HG03571 (cell line): ENCODE measurements at regions not wholly inside any gene's neighbourhood (a gene's known extent, or its start where the extent isn't known, plus 50 kb on each side); places are given as distances from the start of the nearest gene placed in this dataset.

Source experiments
- ATAC-seq: cut with Tn5 transposase; IDR thresholded peaks from one replicate; pipeline ENCODE4 v1.9.1; 2021; ENCODE audit not compliant: unreplicated experiment

DNA sequence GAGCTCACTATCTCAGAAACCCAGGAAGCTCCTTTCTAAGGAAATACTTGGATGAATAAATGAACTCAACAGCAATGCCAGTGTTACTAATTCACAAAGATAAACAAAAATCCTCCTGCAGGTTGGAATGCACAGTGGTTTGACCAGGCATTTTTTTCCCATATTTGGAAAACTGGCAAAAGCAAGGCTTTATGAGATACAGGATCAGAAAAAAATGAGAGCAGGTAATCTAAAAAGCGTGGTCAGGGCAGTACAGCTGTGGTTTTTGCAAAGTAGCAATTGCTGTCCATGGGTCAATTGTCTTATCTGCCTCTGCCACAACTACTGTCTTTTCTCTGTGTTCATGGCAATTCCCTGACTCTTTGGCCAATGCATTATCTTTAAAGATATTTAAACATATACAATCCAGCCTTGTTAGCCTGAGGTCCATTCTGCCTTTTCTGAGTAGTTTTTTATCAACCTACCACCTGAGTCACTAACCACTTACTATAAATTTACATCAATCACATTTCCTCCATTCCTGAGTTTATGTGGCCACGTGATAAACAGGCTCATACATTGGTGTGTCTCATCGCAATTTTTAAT, 564.5 kb upstream of the IGFBP3 start:
- ATAC-seq: no peak

DNA sequence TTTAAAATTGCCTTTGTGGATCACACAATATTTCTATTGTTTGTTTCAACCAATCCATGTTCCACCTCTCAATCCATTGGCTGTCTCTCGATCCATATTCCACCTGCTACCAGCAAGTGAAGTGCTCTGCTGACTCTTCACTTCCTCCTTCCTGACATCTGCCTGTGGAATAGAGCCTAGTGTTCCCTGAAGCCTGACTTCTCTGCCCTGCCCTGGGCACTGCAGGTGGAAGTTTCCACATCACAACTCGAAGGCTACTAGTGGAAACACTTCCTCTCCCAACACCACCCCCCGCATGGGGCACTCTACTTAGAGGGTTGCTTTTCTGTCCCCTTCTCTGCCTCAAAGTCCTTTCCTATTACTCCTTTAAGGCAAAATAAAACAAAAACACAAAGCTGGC, 563.8 kb upstream of the IGFBP3 start:
- ATAC-seq: no peak

DNA sequence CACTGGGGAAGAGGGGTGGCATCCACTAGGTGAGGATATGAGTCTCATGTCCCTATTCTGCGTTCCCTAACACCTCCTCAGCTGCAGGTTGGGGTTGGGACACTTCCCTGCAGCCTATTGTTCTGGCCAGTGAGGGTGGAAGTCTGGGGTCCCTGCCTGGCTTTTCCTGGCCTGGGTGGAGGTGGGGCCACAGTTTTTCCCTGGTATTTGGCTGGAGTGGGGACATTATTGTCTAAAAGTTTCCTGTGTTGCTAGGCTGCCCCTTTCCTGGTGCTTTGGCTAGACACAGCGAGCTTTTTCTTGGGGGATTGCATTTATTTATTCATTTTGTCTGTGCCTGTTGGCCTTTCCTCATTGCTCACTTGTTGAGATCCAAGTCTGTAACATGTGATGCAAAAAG, 559.5 kb upstream of the IGFBP3 start:
- ATAC-seq: no peak

DNA sequence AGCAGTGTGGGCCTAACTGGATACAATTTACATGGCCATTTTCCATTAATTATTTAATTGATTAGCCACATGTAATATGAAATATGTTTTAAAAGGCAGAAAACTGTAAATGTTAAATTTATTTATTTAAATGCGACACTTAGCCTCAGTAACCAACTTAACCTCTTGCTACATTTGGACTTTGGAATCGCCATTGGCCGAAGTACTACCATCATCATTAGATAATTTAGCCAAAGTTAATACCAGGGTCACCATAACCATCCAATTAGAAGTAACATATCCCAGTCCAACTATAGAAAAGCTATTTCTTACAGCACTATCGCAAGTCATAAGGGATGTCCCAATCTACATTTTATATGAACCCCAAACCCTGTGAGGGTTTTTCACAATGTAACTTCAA, 558.6 kb upstream of the IGFBP3 start:
- ATAC-seq: no peak

DNA sequence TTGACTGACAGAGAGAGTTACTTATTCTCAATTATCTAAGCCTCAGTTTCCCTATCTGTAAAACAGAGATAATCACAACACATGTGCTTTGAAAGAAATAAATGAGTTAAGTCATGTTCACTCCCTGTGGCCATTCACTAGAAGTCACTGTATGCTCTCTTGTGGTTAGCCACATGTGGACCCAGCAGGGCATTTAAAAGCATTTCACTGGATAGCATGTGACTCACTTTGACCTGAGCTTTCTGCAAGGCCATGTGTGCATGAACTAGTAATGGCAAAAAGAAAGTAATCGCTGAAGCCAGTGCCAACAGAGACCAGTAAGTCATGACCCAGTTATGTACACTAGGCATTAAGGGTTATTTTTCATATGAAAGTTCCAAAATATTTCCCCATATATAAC, 557.0 kb upstream of the IGFBP3 start:
- ATAC-seq: no peak

DNA sequence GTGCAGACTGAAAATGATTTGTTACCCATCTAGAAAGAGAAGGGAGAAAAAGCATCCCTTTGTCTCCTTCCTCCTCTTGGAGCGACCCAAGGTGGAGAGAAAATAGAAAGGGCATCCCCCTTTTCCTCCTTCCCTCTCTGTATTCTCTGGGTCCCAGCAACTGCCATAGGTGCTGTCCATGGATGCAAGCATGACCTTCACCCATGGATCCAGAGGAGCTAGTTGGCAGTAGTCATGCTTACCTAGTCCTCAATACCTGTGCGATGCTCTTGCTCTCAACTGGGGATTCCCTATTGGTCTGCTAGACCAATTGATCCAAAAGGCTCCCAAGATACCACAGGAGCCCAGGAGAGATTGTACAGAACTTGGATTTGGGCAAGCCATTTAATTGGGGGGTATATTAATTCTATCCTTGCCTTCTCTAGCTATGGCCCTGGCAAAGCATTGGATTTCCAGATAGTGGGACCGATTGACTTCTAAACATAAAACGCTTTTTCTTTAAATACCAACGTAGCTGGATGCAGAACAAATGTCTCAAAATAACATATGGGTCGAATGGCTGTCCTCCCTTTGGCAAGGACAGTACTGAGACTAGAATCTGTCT, 547.8 kb upstream of the IGFBP3 start:
- ATAC-seq: no peak

DNA sequence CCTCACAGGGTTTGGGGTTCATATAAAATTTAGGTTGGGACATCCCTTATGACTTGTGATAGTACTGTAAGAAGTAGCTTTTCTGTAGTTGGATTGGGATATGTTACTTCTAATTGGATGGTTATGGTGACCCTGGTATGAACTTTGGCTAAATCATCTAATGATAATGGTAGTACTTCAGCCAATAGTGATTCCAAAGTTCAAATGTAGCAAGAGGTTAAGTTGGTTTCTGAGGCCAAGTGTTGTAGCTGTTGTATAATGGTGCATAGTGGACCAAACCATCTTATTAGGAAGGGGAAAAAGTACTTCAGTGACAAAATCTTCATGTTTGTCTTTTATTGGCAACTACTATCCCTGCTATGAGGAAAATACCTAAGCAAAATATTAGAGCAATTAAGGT, 542.1 kb upstream of the IGFBP3 start:
- no peak for ATAC-seq

DNA sequence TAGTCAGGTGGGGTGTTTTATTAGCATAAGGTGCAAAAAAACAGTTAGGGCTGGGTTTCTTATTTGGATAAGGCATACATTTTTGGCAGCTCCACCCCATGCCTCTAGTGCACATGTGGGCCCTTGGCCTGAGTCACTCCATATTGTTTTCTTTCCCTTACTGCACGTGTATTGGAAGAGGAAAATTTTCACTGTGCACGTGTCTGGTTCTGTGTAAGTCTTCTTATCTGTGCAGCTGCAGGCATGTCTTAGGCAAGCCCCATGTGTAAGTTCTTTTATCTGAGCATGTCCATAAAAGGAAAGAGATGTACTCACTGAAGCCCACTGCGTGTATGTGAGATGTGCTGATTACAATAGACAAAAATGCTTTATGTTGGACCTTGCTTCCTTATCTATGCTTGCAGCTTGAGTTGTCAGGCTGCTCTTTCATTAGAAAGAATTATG, 540.3 kb upstream of the IGFBP3 start:
- no peak for ATAC-seq

DNA sequence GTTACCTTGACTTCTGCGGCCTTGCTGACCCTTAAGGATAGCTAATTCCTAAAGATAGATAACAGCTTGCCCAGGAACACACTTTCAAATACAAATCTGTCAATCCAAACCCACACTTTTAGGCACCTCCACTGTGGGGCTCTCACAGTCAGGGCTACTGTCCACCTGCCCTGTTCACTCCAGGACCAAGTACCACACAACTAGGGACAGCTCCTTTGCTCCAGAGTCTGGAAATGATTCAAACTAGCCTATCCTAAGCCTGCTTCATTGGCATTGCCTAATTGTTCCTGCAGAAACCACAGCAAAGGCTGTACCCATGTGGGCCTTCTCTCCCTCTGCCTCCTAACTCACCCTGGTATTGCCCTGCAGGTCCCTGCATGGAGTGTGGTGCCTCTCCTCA, 538.9 kb upstream of the IGFBP3 start:
- ATAC-seq: no peak

DNA sequence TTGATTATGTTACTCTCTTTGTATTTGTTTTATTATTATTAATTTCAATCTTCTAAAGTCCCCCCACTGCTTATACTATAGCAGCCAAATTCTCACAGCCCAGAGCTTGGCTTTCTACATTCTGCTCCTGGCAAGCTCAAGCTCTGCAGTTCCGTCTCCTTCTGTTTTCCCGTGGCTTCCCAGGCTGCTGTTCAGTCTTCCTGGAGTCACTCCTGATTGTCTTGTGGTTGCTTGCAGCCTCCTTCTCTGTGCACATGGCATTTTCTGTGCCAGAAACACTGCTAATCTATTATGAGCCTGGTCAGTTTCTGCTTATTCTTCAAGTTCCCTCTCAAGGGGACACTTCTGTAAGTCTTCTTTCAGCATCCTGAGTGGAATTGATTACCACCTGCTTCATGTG, 533.7 kb upstream of the IGFBP3 start:
- ATAC-seq: no peak

DNA sequence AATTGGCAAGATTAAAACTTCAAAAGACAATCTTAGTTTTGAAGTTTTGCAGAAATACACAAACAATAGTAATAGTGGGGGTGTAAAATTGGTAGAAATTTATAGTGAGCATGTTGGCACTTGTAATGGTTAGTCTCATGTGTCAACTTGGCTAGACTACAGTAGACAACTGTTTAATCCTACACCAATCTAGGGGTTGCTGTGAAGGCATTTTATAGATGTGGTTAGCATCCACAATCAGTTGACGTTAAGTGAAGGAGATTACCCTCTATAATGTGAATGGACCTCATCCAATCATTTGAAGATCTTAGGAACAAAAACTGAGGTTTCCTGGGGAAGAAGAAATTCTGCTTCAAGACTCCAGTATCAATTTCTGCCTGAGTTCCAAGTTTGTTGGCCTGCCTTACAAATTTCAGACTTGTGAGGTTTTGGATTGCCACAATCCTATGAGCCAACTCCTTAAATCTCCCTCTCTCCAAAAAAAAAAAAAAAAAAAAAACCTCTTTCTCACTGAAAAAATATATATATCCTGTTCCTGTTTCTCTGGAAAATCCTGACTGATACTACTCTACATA, 531.6 kb upstream of the IGFBP3 start:
- no peak for ATAC-seq

DNA sequence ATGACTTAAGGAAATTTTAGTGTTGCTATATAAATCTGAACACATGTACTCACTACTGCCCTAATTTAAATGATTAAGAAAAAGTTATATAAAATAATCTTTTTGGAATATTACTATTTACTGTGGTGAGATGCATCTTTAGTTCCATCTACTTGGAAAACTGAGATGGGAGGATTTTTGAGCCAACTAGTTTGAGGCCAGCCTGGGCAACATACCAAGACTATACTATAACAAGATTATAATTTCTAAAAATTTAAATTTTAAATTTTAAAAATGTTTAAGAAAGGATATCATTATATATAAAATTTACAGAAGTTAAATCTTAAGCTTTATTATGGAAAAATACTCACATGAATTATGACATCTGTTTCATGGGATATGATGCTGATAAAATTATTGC, 530.8 kb upstream of the IGFBP3 start:
- ATAC-seq: no peak

DNA sequence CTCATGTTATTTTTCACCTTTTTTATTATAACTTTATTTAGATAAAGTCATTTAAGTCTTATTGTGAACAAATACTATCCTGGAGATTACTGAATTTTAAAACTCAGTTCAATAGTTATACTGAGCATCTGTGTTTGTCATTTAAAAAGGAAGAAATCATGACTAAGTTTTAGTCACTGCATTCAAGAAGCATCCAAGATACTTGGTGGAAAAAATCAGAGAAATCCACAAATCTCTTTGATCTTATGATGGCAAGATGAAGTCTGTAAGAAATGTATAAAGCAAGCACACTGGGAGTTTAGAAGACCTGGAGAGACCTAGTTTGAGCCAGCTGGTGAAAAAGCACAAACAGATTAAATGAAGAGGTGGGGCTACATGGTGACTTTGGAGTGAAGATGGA, 529.8 kb upstream of the IGFBP3 start:
- ATAC-seq: no peak

DNA sequence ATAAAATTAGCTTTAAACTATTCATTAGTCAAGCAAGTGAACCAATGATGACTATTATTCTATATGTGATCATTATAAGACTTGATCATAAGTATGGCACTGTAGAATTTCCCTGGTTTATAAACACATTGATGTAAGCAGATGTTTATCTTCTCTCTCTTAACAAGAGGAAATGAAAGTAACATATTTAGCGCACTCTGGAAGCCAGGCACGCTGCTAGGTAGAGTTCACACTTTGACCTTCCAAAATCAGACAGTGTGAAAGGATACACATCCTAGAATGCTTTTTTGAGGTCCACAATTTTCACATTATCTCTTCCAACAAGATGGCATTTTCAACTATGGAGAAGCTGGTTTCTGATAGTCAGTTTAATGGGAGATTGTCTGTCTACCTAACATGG, 529.4 kb upstream of the IGFBP3 start:
- no peak for ATAC-seq

DNA sequence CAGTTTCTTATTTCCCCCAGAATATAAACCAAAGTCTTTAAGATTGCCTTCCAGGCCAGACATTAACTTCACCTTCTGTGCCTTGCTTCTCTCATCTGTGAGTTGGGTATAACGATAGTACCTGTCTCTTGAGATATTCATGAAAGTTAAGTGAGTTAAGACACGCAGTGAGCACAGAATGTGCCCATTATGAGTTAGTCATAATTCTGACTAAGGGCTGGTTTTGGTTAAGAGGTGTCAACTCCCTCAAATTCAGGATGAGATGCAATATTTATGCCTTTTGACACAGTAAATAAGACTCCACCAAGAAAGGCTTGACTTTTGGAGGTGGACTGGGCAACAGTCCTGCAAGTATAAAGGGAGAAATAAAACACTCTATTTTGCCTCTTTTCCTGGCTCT, 528.7 kb upstream of the IGFBP3 start:
- no peak for ATAC-seq

DNA sequence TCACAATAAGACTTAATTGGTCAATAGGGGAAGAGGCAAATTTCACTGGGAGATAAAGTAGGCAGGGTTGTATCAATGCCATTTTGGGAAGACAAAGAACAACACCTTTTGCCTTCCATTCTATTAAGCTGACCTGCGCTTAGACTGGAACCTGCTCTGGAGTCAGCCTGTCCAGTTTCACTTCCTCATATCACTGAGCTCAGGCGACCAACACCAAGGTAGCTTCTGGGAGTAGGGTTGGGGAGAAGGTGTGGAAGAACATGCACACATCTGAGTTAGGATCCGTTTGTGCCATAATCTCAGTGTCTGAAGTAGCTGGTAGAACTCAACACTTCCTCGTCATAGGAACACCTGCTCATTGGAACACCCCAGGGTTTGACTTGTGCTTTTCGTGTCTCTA, 527.4 kb upstream of the IGFBP3 start:
- ATAC-seq: no peak

DNA sequence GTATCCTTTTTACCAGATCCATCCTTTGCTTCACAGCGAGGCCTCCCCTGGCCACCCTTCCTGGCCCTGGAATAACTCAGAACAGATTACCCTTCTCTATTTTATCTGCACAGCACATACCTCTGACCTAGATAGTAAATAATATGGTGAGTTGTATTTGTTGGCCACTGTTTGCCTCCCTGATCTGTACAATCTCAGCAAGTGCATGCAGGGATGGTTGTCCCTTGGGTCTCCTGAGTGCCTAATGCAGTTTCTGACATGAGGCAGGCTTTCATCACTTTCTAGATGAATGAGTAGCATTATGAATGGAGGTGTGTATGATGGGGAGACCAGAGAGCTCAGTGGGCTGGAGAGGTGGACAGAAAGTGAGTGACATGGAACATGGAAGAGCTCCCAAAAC, 525.1 kb upstream of the IGFBP3 start:
- no peak for ATAC-seq

DNA sequence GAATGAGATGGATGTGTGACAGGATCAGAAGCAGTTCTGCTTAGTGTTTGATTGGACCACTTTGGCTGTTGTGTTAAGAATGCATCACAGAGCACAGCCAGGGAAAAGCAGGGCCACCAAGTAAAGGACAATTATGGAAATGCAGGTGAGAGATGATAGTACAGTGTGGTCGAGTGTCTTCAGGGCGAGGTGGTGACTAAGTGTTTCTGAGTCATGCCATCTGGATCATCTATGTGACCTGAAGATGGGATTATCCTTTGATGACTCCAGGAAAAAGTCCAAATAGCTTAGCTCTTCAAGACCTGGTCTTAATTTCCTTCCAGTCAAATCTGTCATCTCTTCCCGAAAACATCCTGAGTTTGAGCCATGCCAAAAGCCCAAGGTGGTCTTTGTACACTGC, 523.2 kb upstream of the IGFBP3 start:
- no peak for ATAC-seq

DNA sequence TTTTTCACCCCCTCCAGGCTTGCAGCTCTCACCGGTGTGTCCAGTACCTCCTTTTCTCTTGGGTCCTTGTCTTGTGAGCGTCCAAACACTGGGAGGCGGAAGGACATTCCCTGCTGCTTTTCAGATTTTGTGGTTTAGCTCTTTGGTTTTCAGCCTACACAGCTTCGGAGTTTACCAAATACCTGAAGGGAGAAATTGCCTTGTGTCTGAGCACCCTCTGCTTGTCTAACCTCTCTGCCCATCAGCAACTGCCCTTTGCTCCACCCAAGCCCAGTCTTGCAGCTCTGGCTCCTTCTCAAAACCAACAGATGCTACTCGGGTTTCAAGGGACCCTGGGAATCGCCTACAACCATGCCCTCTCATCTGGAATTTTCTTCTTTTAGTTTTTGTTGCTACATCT, 519.1 kb upstream of the IGFBP3 start:
- ATAC-seq: no peak

DNA sequence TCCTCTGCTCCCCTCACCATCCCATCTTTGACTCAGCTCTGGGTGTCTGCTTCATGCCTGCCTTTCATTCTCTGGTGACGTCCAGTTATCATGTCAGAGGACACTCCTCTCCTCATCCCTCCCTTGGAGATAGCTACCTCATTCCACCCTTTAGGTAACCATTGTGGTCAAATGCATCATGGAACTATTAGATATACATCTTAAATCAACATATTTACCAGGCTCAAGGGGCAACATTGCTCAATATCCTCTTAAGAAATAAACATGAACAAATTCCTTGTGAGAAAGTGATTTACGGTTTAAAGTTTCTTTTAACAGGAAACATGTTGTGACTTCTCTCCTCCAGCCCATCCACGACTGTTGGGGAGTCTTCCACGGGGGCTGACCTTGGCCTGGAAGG, 511.6 kb upstream of the IGFBP3 start:
- no peak for ATAC-seq

DNA sequence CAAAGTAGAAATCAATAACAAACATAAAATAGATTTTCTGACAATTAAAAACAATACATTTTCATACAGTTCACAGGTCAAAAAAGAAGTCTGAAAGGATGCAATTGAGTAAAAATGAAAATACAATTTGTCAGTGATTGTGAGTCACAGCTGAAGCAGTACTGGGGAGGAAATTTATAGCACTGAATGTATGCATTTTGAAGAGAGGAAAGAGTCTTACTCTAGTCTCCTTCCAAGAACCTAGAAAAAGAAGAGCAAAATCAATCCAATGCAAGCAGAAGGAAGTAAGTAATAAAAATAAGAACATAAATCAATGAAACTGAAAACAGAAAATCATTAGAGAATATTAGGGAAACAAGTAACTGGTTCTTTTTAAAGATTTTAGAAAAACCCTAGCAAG, 507.2 kb upstream of the IGFBP3 start:
- no peak for ATAC-seq

DNA sequence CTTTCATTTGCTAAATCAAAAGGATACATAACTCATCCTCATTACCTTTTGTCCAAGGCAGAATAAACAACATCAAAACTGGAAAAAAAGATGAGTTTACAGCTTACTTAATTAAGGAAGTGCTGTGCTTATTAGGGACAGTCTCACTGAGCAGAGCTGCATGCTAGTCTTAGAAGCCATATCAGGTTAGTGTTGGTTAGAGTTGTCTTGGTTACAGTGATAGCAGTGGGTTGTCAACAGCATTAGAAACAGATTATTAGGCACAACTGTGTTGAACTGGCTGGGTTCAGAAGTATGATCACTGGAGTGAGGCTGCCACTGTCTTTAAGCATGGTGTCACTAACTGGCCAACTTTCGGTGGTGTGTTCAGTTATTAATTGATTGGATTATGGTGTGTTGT, 503.9 kb upstream of the IGFBP3 start:
- no peak for ATAC-seq
